Immature natural killer cell (primary cell): ENCODE measurements at regions not wholly inside any gene's neighbourhood (a gene's known extent, or its start where the extent isn't known, plus 50 kb on each side); places are given as distances from the start of the nearest gene placed in this dataset.

ENCODE experiments used
- DNase-seq, 3 donors: peaks; one replicate each; pipeline ENCODE4 v3.0.0; 2022; ENCODE audit warnings: mixed read lengths in 1 of 3
- H3K27ac Mint-ChIP-seq, 6 donors: one replicate each; pipeline ENCODE4 v1.8.0; 2020; ENCODE audit warnings: mixed read lengths in 6 of 6, mild to moderate bottlenecking in 5 of 6, inconsistent platforms in 4 of 6, moderate library complexity in 3 of 6
- H3K27me3 Mint-ChIP-seq, 3 donors: one replicate each; pipeline ENCODE4 v1.8.0; 2020 to 2021; ENCODE audit warnings: low read depth in 3 of 3, mild to moderate bottlenecking in 3 of 3, mixed read lengths in 3 of 3, moderate library complexity in 3 of 3, inconsistent platforms in 1 of 3
- H3K36me3 Mint-ChIP-seq, 3 donors: one replicate each; pipeline ENCODE4 v1.8.0; 2020; ENCODE audit warnings: mixed read lengths in 3 of 3, inconsistent platforms in 2 of 3, mild to moderate bottlenecking in 2 of 3
- H3K4me1 Mint-ChIP-seq, 2 donors: one replicate each; pipeline ENCODE4 v1.8.0; 2020; ENCODE audit warnings: inconsistent platforms in 2 of 2, mild to moderate bottlenecking in 2 of 2, mixed read lengths in 2 of 2, moderate library complexity in 1 of 2
- H3K4me3 Mint-ChIP-seq, 5 donors: one replicate each; pipeline ENCODE4 v1.8.0; 2020; ENCODE audit warnings: mild to moderate bottlenecking in 5 of 5, mixed read lengths in 5 of 5, inconsistent platforms in 3 of 5, moderate library complexity in 3 of 5
- H3K9me3 Mint-ChIP-seq, 6 donors: one replicate each; pipeline ENCODE4 v1.8.0; 2020; ENCODE audit warnings: mild to moderate bottlenecking in 6 of 6, mixed read lengths in 6 of 6, inconsistent platforms in 4 of 6, moderate library complexity in 3 of 6

GRCh38 chr9:99449726-99450125, 227.6 kb downstream of the SEC61B start:
- no peak overlapping the region for H3K4me3 Mint-ChIP-seq
- no peak overlapping the region for H3K27ac Mint-ChIP-seq
- H3K9me3 Mint-ChIP-seq = peaks cover 0 to 4% (median 0%) of the 10 kb centered on the region in 6 donors
- no peak for DNase-seq
- H3K4me1 Mint-ChIP-seq = no peaks in the 10 kb centered on the region
- H3K36me3 Mint-ChIP-seq = peaks cover 0 to 3% (median 0%) of the 10 kb centered on the region in 3 donors
- peaks cover 3 to 13% (median 11%) of the 10 kb centered on the region in 3 donors for H3K27me3 Mint-ChIP-seq

GRCh38 chr9:99451112-99451606, 229.1 kb downstream of the SEC61B start:
- Mint-ChIP-seq H3K4me3 (no peak overlapping the region), H3K4me1 (no peaks in the 10 kb centered on the region), H3K27ac (no peak overlapping the region), H3K27me3 (peaks cover 3 to 12% (median 11%) of the 10 kb centered on the region in 3 donors), H3K9me3 (peaks cover 0 to 4% (median 0%) of the 10 kb centered on the region in 6 donors), H3K36me3 (peaks cover 0 to 7% (median 3%) of the 10 kb centered on the region in 3 donors)
- no peak for DNase-seq

- H3K9me3 Mint-ChIP-seq = peaks cover 0 to 3% (median 0%) of the 10 kb centered on the region in 6 donors
- H3K27me3 Mint-ChIP-seq = peaks cover 3 to 9% (median 6%) of the 10 kb centered on the region in 3 donors
- H3K4me3 Mint-ChIP-seq = no peak overlapping the region
- no peak overlapping the region for H3K27ac Mint-ChIP-seq
- peaks cover 0 to 7% (median 0%) of the 10 kb centered on the region in 3 donors for H3K36me3 Mint-ChIP-seq
- no peak for DNase-seq
- no peaks in the 10 kb centered on the region for H3K4me1 Mint-ChIP-seq
Observed at GRCh38 chr9:99457406-99457805, 235.3 kb downstream of the SEC61B start.

- no peak for DNase-seq
- Mint-ChIP-seq H3K27me3 (peaks cover 3 to 7% (median 5%) of the 10 kb centered on the region in 3 donors), H3K36me3 (peaks cover 0 to 7% (median 0%) of the 10 kb centered on the region in 3 donors), H3K4me1 (no peaks in the 10 kb centered on the region), H3K4me3 (no peak overlapping the region), H3K27ac (no peak overlapping the region), H3K9me3 (peaks cover 0 to 3% (median 0%) of the 10 kb centered on the region in 6 donors)
Observed at GRCh38 chr9:99457981-99458380, 235.9 kb downstream of the SEC61B start.

- Mint-ChIP-seq H3K4me3 (no peak overlapping the region), H3K27me3 (peaks cover 0 to 5% (median 5%) of the 10 kb centered on the region in 3 donors), H3K9me3 (peaks cover 0 to 3% (median 0%) of the 10 kb centered on the region in 6 donors), H3K4me1 (no peaks in the 10 kb centered on the region), H3K27ac (no peak overlapping the region), H3K36me3 (peaks cover 0 to 7% (median 0%) of the 10 kb centered on the region in 3 donors)
- DNase-seq = no peak
Observed at GRCh38 chr9:99459919-99460318, 237.8 kb downstream of the SEC61B start.

- no peaks in the 10 kb centered on the region for H3K4me1 Mint-ChIP-seq
- H3K4me3 Mint-ChIP-seq = no peak overlapping the region
- no peak for DNase-seq
- H3K27me3 Mint-ChIP-seq = peaks cover 0 to 4% (median 0%) of the 10 kb centered on the region in 3 donors
- H3K36me3 Mint-ChIP-seq = no peaks in the 10 kb centered on the region
- H3K27ac Mint-ChIP-seq = no peak overlapping the region
- peaks cover 0 to 2% (median 0%) of the 10 kb centered on the region in 6 donors for H3K9me3 Mint-ChIP-seq
Observed at GRCh38 chr9:99463131-99463530, 241.0 kb downstream of the SEC61B start.

- H3K27ac Mint-ChIP-seq = no peak overlapping the region
- no peaks in the 10 kb centered on the region for H3K4me1 Mint-ChIP-seq
- H3K9me3 Mint-ChIP-seq = peaks cover 0 to 2% (median 0%) of the 10 kb centered on the region in 6 donors
- no peak for DNase-seq
- no peak overlapping the region for H3K4me3 Mint-ChIP-seq
- peaks cover 0 to 2% (median 0%) of the 10 kb centered on the region in 3 donors for H3K27me3 Mint-ChIP-seq
- no peaks in the 10 kb centered on the region for H3K36me3 Mint-ChIP-seq
Observed at GRCh38 chr9:99464568-99464967, 242.5 kb downstream of the SEC61B start.

DNA sequence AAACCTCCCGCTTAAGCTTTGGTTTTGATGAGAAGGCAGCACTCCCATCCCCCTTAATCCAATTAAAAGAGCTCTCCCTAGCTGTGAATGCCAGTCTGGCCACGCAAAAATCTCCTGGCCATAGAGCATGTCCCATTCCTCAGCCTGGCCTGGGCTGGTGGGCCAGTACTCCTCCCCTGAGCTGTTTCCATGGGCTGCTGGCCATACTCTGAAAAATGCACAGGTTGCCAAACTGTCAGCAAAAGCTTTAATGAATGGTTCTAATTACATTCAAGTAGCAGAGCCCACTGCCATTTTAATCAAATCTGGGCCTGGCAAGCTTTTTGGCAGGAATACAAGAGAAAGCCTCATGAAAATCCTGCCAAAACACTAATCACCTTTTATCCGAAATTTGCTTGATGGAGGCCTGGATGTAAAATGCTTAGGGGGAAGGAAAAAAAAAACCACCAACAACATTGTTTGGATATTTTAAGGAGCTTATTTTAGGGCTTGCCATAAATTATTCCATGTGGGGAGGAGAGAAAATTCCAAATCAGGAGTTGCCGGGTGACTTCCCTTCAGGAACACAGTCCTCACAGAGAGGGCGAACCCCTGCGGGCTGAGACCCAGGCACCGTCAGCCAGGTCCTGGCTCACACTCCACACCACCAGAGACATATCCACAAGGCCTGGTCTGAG, 243.3 kb downstream of the SEC61B start:
- H3K36me3 Mint-ChIP-seq = no peaks in the 10 kb centered on the region
- peaks cover 0 to 2% (median 0%) of the 10 kb centered on the region in 6 donors for H3K9me3 Mint-ChIP-seq
- H3K27ac Mint-ChIP-seq = no peak overlapping the region
- no peak overlapping the region for H3K4me3 Mint-ChIP-seq
- no peaks in the 10 kb centered on the region for H3K4me1 Mint-ChIP-seq
- no peak for DNase-seq
- H3K27me3 Mint-ChIP-seq = peaks cover 0 to 4% (median 0%) of the 10 kb centered on the region in 3 donors

DNA sequence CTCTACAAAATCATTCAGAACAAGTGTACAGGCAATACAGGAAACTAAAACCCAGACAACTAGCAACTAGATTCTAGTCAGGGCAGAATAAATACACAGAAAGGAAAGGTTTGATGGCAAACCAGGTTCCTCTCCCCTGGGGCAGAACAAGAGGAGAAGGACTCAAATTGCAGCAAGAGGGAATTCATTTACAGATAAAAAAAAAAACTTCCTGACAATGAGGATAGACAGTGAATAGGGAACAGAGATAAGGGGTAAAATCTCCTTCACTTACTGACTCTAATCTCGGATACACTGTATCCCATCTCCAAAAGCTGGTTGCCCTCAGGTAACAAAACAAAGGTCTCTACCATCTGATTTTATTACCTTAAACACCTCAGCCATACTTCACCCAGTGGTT, 244.0 kb downstream of the SEC61B start:
- DNase-seq = no peak
- peaks cover 0 to 2% (median 0%) of the 10 kb centered on the region in 6 donors for H3K9me3 Mint-ChIP-seq
- H3K4me3 Mint-ChIP-seq = no peak overlapping the region
- no peaks in the 10 kb centered on the region for H3K4me1 Mint-ChIP-seq
- H3K27ac Mint-ChIP-seq = no peak overlapping the region
- peaks cover 0 to 6% (median 0%) of the 10 kb centered on the region in 3 donors for H3K27me3 Mint-ChIP-seq
- no peaks in the 10 kb centered on the region for H3K36me3 Mint-ChIP-seq

DNA sequence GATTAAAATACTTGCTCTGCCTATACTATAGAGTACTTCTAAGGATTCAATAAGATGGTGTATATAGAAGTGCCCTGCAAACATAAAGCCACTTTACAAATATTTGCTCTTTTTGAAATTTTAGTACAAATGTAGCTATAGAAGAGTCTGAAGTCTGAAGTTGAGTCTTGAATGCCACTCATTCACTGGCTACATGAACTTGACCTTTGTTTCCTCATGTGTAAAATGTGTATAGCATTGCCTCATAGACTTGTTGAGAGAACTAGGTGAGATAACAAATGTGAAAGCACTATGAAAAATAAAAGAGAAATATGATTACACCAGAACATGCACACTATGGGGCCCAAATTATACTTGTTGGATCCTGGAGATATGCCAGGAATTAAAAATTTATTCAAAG, 244.7 kb downstream of the SEC61B start:
- Mint-ChIP-seq H3K4me3 (no peak overlapping the region), H3K27me3 (peaks cover 0 to 6% (median 0%) of the 10 kb centered on the region in 3 donors), H3K4me1 (no peaks in the 10 kb centered on the region), H3K36me3 (no peaks in the 10 kb centered on the region), H3K9me3 (no peaks in the 10 kb centered on the region), H3K27ac (no peak overlapping the region)
- DNase-seq = no peak

GRCh38 chr9:99471033-99471432, 249.0 kb downstream of the SEC61B start:
- no peak overlapping the region for H3K27ac Mint-ChIP-seq
- H3K4me1 Mint-ChIP-seq = no peaks in the 10 kb centered on the region
- DNase-seq = no peak
- H3K36me3 Mint-ChIP-seq = no peaks in the 10 kb centered on the region
- no peak overlapping the region for H3K4me3 Mint-ChIP-seq
- peaks cover 0 to 6% (median 4%) of the 10 kb centered on the region in 3 donors for H3K27me3 Mint-ChIP-seq
- H3K9me3 Mint-ChIP-seq = no peaks in the 10 kb centered on the region

DNA sequence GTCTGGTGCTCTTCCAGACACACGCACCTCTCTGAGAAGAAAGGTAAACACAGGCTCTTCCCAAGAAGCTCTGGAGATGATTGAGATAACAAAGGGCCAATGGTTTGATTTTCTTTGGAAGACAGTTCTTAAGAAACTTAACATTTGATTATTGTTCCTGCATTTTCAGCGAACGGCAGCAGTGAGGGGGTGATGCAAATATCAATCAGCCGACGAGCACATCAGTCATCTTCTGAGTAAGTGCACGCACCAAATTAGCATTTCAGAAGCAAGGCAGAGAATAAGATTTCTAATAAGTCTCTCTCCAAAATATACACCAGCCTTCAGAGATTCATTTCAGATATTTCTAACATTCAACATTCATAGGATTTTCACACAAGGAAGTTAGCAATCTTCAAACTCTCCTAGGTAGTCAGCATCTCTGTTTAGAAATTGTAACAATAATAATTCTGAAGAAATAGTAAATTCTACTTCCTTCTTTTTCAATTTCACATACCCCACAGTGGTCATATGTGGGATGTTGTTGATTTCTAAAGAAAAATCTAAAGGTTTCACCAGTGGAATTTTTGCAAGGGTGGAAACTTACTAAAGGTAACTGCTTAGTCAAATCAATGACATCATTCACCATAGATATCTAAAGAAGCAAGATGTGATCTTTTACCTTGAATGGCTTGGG, 250.3 kb downstream of the SEC61B start:
- peaks cover 5 to 6% (median 5%) of the 10 kb centered on the region in 3 donors for H3K27me3 Mint-ChIP-seq
- H3K9me3 Mint-ChIP-seq = no peaks in the 10 kb centered on the region
- no peaks in the 10 kb centered on the region for H3K4me1 Mint-ChIP-seq
- no peak for DNase-seq
- no peaks in the 10 kb centered on the region for H3K36me3 Mint-ChIP-seq
- no peak overlapping the region for H3K27ac Mint-ChIP-seq
- H3K4me3 Mint-ChIP-seq = no peak overlapping the region

GRCh38 chr9:99472916-99473245, 250.8 kb downstream of the SEC61B start:
- Mint-ChIP-seq H3K27ac (no peak overlapping the region), H3K36me3 (no peaks in the 10 kb centered on the region), H3K4me1 (no peaks in the 10 kb centered on the region), H3K27me3 (peaks cover 5 to 6% (median 5%) of the 10 kb centered on the region in 3 donors), H3K4me3 (no peak overlapping the region), H3K9me3 (no peaks in the 10 kb centered on the region)
- no peak for DNase-seq

DNA sequence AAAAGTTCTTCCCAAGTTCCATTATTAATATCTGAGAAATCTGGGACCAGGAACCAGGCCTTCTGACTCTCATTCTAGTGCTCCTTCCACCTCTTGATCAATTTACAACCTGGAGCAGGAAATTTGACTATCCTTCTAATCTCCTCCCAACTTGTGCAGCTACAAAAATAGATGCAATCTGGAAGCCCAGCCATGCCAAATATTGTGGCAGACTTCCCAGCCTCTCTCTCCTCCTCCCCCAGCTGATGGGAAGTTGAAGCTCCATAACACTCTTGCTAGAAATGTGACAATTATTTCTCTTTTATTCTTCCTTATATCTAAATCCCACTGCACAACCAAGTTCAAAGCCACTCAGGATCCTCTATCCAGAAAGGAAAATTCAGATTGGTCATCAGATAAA, 252.1 kb downstream of the SEC61B start:
- Mint-ChIP-seq H3K4me3 (no peak overlapping the region), H3K4me1 (no peaks in the 10 kb centered on the region), H3K27ac (no peak overlapping the region), H3K36me3 (no peaks in the 10 kb centered on the region), H3K9me3 (no peaks in the 10 kb centered on the region), H3K27me3 (peaks cover 5 to 9% (median 5%) of the 10 kb centered on the region in 3 donors)
- DNase-seq = no peak
